ENCODE measurements at regions not wholly inside any gene's neighbourhood (a gene's known extent, or its start where the extent isn't known, plus 50 kb on each side); places are given as distances from the start of the nearest gene placed in this dataset.

GRCh38 chr7:32330602-32331001, 159.6 kb downstream of the LSM5 start:
- H3K4me1 ChIP-seq (ENCODE audit: insufficient read depth, low read length): no peaks in the 10 kb centered on the region
- H2AFZ ChIP-seq (ENCODE audit: low read depth, low read length): no peak overlapping the region
- no peaks in the 10 kb centered on the region for H3K79me2 ChIP-seq (ENCODE audit: insufficient read depth, low read length)
- ATAC-seq (ENCODE audit: insufficient read depth, low read depth): no peak
- H3K36me3 ChIP-seq (ENCODE audit: insufficient read depth, low read length): no peaks in the 10 kb centered on the region
- no peak for DNase-seq
- H3K27ac ChIP-seq (ENCODE audit: low read length): no peak overlapping the region
- H4K20me1 ChIP-seq (ENCODE audit: insufficient read depth, low read length): no peaks in the 10 kb centered on the region
- TF ChIP-seq EZH2 (IDR thresholded peaks at IDR 0.05; ENCODE audit: borderline replicate concordance, low read depth, low read length, severe bottlenecking): no peak
- TF ChIP-seq, protein P1, sequence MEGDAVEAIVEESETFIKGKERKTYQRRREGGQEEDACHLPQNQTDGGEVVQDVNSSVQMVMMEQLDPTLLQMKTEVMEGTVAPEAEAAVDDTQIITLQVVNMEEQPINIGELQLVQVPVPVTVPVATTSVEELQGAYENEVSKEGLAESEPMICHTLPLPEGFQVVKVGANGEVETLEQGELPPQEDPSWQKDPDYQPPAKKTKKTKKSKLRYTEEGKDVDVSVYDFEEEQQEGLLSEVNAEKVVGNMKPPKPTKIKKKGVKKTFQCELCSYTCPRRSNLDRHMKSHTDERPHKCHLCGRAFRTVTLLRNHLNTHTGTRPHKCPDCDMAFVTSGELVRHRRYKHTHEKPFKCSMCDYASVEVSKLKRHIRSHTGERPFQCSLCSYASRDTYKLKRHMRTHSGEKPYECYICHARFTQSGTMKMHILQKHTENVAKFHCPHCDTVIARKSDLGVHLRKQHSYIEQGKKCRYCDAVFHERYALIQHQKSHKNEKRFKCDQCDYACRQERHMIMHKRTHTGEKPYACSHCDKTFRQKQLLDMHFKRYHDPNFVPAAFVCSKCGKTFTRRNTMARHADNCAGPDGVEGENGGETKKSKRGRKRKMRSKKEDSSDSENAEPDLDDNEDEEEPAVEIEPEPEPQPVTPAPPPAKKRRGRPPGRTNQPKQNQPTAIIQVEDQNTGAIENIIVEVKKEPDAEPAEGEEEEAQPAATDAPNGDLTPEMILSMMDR (IDR thresholded peaks at IDR 0.05; ENCODE audit: borderline replicate concordance, extremely low read depth, low read length, poor library complexity, severe bottlenecking): no peak
- no peak overlapping the region for H3K4me2 ChIP-seq (ENCODE audit: insufficient read depth, low read length)
- H3K27me3 ChIP-seq (ENCODE audit: insufficient read depth, low read length, poor library complexity): no peaks in the 10 kb centered on the region
- H3K9me3 ChIP-seq (ENCODE audit: insufficient read depth, low read length, severe bottlenecking): no peaks in the 10 kb centered on the region
- H3K9ac ChIP-seq (ENCODE audit: low read depth, low read length): no peak overlapping the region
- no peak overlapping the region for H3K4me3 ChIP-seq (ENCODE audit: low read depth in 1 of 2, low read length in 2 of 2)

DNA sequence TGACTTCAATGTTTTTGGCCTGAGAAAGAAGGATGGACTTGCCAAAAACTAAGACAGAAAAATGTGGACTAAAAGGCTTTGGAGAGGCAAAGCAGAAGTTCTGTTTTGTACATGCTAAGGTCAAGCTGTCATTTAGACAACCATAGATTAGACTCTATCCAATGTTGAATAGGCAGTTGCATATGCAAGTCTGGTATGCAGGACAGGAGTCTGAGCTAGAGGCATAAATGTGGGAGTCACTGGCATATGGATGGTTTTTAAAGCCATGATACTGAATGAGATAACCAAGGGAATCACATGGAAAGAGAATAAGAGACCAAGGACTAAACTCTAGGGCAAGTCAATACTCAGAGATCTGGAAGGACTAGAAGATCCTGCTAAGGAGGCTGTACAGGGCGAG, 164.1 kb downstream of the LSM5 start:
- Histone ChIP-seq H3K79me2 (ENCODE audit: insufficient read depth, low read length) (no peaks in the 10 kb centered on the region), H3K27me3 (ENCODE audit: insufficient read depth, low read length, poor library complexity) (no peaks in the 10 kb centered on the region), H3K4me3 (ENCODE audit: low read depth in 1 of 2, low read length in 2 of 2) (no peak overlapping the region), H3K4me2 (ENCODE audit: insufficient read depth, low read length) (no peak overlapping the region), H3K9ac (ENCODE audit: low read depth, low read length) (no peak overlapping the region), H3K36me3 (ENCODE audit: insufficient read depth, low read length) (no peaks in the 10 kb centered on the region), H3K4me1 (ENCODE audit: insufficient read depth, low read length) (no peaks in the 10 kb centered on the region), H3K9me3 (ENCODE audit: insufficient read depth, low read length, severe bottlenecking) (no peaks in the 10 kb centered on the region), H2AFZ (ENCODE audit: low read depth, low read length) (no peak overlapping the region), H4K20me1 (ENCODE audit: insufficient read depth, low read length) (no peaks in the 10 kb centered on the region), H3K27ac (ENCODE audit: low read length) (no peak overlapping the region)
- ATAC-seq (ENCODE audit: insufficient read depth, low read depth) (no peak), DNase-seq (no peak)
- TF ChIP-seq, protein P1 (IDR thresholded peaks at IDR 0.05; ENCODE audit: borderline replicate concordance, extremely low read depth, low read length, poor library complexity, severe bottlenecking): no peak
- no peak for TF ChIP-seq EZH2 (IDR thresholded peaks at IDR 0.05; ENCODE audit: borderline replicate concordance, low read depth, low read length, severe bottlenecking)

- Histone ChIP-seq H3K4me3 (ENCODE audit: low read depth in 1 of 2, low read length in 2 of 2) (no peak overlapping the region), H3K4me1 (ENCODE audit: insufficient read depth, low read length) (no peaks in the 10 kb centered on the region), H4K20me1 (ENCODE audit: insufficient read depth, low read length) (no peaks in the 10 kb centered on the region), H2AFZ (ENCODE audit: low read depth, low read length) (no peak overlapping the region), H3K9me3 (ENCODE audit: insufficient read depth, low read length, severe bottlenecking) (no peaks in the 10 kb centered on the region), H3K27me3 (ENCODE audit: insufficient read depth, low read length, poor library complexity) (no peaks in the 10 kb centered on the region), H3K9ac (ENCODE audit: low read depth, low read length) (no peak overlapping the region), H3K79me2 (ENCODE audit: insufficient read depth, low read length) (no peaks in the 10 kb centered on the region), H3K4me2 (ENCODE audit: insufficient read depth, low read length) (no peak overlapping the region), H3K27ac (ENCODE audit: low read length) (no peak overlapping the region), H3K36me3 (ENCODE audit: insufficient read depth, low read length) (no peaks in the 10 kb centered on the region)
- ATAC-seq (ENCODE audit: insufficient read depth, low read depth) (no peak), DNase-seq (no peak)
- no peak for TF ChIP-seq EZH2 (IDR thresholded peaks at IDR 0.05; ENCODE audit: borderline replicate concordance, low read depth, low read length, severe bottlenecking)
- TF ChIP-seq, protein P1 (IDR thresholded peaks at IDR 0.05; ENCODE audit: borderline replicate concordance, extremely low read depth, low read length, poor library complexity, severe bottlenecking): no peak
These were observed 166.5 kb downstream of the LSM5 start for GRCh38 chr7:32323712-32324111.

DNA sequence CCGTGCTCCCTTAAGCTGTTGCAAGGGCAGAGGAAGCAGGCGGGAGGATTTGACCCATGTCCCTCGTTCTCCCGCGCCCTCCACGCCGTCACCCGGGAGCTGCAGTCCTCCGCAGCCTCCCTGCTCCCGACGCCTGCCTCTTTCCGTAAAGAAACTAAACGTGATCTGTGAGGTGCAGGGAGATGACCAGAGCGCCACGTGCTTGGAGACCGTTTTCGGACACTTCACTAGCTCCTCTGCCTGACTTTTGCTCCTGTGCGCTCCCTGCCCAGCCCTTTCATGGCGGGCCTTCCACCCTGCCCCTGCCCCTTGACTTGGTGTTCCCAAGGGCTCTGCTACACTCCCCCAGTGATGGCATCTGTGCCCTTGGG, 171.2 kb downstream of the LSM5 start:
- Histone ChIP-seq H3K9ac (ENCODE audit: low read depth, low read length) (no peak overlapping the region), H3K4me1 (ENCODE audit: insufficient read depth, low read length) (no peaks in the 10 kb centered on the region), H3K9me3 (ENCODE audit: insufficient read depth, low read length, severe bottlenecking) (no peaks in the 10 kb centered on the region), H3K27me3 (ENCODE audit: insufficient read depth, low read length, poor library complexity) (no peaks in the 10 kb centered on the region), H3K79me2 (ENCODE audit: insufficient read depth, low read length) (no peaks in the 10 kb centered on the region), H2AFZ (ENCODE audit: low read depth, low read length) (no peak overlapping the region), H3K4me2 (ENCODE audit: insufficient read depth, low read length) (no peak overlapping the region), H4K20me1 (ENCODE audit: insufficient read depth, low read length) (no peaks in the 10 kb centered on the region), H3K36me3 (ENCODE audit: insufficient read depth, low read length) (no peaks in the 10 kb centered on the region), H3K4me3 (ENCODE audit: low read depth in 1 of 2, low read length in 2 of 2) (no peak overlapping the region), H3K27ac (ENCODE audit: low read length) (no peak overlapping the region)
- ATAC-seq (ENCODE audit: insufficient read depth, low read depth) (no peak), DNase-seq (no peak)
- TF ChIP-seq EZH2 (IDR thresholded peaks at IDR 0.05; ENCODE audit: borderline replicate concordance, low read depth, low read length, severe bottlenecking): no peak
- TF ChIP-seq, protein P1 (IDR thresholded peaks at IDR 0.05; ENCODE audit: borderline replicate concordance, extremely low read depth, low read length, poor library complexity, severe bottlenecking): no peak

All from DND-41 (cell line).